ENCODE measurements at regions not wholly inside any gene's neighbourhood (a gene's known extent, or its start where the extent isn't known, plus 50 kb on each side); places are given as distances from the start of the nearest gene placed in this dataset.
A peak's percentile ranks its signal among the peaks of the same experiment; 100 is the strongest.
"Not testable (repeated sequence)": the region's sequence is repeated elsewhere in the genome, so short reads cannot be mapped to it uniquely, and the experiment has no call there.

DNA sequence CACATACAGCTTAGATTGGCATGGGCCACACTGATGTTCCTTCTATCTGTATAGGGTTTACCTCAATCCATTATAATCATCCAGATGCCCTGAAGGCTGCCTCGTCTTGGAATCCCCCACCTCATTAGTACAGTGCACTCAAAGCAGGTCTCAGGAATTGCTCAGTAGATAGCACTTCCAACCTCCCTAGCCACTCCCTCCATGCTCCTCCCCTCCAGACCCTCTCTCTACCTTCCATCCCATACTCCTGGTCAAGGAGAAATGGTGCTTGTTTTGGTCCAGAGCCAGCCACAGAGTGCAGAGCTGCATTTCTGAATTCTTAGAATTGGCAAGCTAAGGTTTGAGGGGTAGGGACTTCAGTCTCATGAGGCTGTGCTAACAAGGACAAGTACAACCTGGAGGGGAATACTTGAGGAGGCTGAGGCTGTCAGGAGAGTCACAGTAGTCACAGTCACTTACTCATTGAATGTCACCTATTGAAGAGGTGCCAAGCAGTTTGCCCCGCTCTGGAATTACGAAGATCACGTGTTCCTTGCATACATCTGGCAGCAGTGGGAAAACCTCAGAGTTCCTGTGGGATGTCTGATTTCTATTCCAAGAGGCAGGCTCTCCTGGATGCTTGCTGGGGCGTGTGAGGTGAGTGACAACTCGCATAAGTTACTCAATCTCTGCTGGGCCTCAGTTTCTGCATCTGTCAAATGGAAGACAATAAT is 60.7 kb upstream of the ZNF746 start:
- H3K36me3 ChIP-seq (replicated peaks in 1 of 2; ENCODE audit: control insufficient read depth in 1 of 2, insufficient read depth in 2 of 2, low read length in 2 of 2) = peaks cover 24 to 55% of the 10 kb centered on the region in 2 donors
- peaks cover 19% of the 10 kb centered on the region for H3K4me1 Mint-ChIP-seq
- H3K9me3 Mint-ChIP-seq = peaks cover 0 to 6% (median 3%) of the 10 kb centered on the region in 7 donors
- no peak overlapping the region for H3K4me3 ChIP-seq (replicated peaks in 1 of 3; ENCODE audit: low read depth in 2 of 3, low read length in 3 of 3)
- peaks cover 55 to 70% of the 10 kb centered on the region in 2 donors for H3K36me3 Mint-ChIP-seq
- peaks cover 14 to 17% of the 10 kb centered on the region in 2 donors for H3K4me1 ChIP-seq (ENCODE audit: control insufficient read depth in 1 of 2, insufficient read depth in 2 of 2, low read length in 2 of 2)
- no peaks in the 10 kb centered on the region for H3K9me3 ChIP-seq (replicated peaks in 1 of 2; ENCODE audit: control insufficient read depth in 1 of 2, insufficient read depth in 1 of 2, low read length in 2 of 2)
- H3K27me3 Mint-ChIP-seq (ENCODE audit: low read depth in 3 of 3) = peaks cover 0 to 3% (median 0%) of the 10 kb centered on the region in 3 donors
- no peak overlapping the region for H3K4me3 Mint-ChIP-seq
- no peak overlapping the region for H2AFZ ChIP-seq (ENCODE audit: insufficient read depth, low read depth, low read length, poor library complexity, severe bottlenecking)
- DNase-seq = no peak
- no peak overlapping the region for H3K27ac ChIP-seq (ENCODE audit: low read depth in 1 of 2, low read length in 2 of 2)
- peak overlapping the region in 4 of 7 donors; percentile 11 to 54 (median 28) for H3K27ac Mint-ChIP-seq
- H3K9ac ChIP-seq (ENCODE audit: insufficient read depth, low read length, poor library complexity, severe bottlenecking) = no peak overlapping the region
- intact Hi-C loops (cut with micrococcal nuclease) = no loop called here
- no peaks in the 10 kb centered on the region for H3K79me2 ChIP-seq (ENCODE audit: insufficient read depth, low read length)
- TF ChIP-seq, protein P1, sequence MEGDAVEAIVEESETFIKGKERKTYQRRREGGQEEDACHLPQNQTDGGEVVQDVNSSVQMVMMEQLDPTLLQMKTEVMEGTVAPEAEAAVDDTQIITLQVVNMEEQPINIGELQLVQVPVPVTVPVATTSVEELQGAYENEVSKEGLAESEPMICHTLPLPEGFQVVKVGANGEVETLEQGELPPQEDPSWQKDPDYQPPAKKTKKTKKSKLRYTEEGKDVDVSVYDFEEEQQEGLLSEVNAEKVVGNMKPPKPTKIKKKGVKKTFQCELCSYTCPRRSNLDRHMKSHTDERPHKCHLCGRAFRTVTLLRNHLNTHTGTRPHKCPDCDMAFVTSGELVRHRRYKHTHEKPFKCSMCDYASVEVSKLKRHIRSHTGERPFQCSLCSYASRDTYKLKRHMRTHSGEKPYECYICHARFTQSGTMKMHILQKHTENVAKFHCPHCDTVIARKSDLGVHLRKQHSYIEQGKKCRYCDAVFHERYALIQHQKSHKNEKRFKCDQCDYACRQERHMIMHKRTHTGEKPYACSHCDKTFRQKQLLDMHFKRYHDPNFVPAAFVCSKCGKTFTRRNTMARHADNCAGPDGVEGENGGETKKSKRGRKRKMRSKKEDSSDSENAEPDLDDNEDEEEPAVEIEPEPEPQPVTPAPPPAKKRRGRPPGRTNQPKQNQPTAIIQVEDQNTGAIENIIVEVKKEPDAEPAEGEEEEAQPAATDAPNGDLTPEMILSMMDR (IDR thresholded peaks at IDR 0.05) = no peak
- WGBS (ENCODE audit: insufficient coverage) = 98% methylated on average over 6 of the region's 6 CpGs
- peaks cover 6% of the 10 kb centered on the region for H4K20me1 ChIP-seq (ENCODE audit: insufficient read depth, low read length)
- H3K4me2 ChIP-seq (replicated peaks; ENCODE audit: extremely low read depth, low read length, poor library complexity, severe bottlenecking) = no peak overlapping the region
- no peaks in the 10 kb centered on the region for H3K27me3 ChIP-seq (ENCODE audit: control insufficient read depth in 2 of 2, insufficient read depth in 2 of 2, low read length in 2 of 2)

DNA sequence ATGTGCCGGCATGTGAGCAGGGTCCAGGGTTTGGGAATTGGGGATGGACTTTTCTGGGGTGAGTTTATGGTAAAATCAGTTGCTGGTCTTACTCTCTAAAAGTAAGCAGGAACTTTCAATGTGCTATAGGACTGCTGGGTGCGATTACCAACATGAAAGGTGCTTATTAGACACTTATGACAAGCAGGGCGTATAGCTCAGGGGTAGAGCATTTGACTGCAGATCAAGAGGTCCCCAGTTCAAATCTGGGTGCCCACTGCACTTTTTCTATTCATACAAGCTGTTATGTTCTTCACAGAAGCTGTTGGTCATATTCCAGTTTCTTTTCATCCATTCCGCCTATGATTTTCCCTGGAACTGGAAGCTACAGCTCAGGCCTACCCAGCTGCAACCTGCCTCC is 58.9 kb upstream of the ZNF746 start:
- H3K9ac ChIP-seq (ENCODE audit: insufficient read depth, low read length, poor library complexity, severe bottlenecking); H3K9me3 ChIP-seq (replicated peaks in 1 of 2; ENCODE audit: control insufficient read depth in 1 of 2, insufficient read depth in 1 of 2, low read length in 2 of 2); H3K79me2 ChIP-seq (ENCODE audit: insufficient read depth, low read length); DNase-seq; H3K4me2 ChIP-seq (replicated peaks; ENCODE audit: extremely low read depth, low read length, poor library complexity, severe bottlenecking); H4K20me1 ChIP-seq (ENCODE audit: insufficient read depth, low read length); H3K4me3 Mint-ChIP-seq; H3K4me3 ChIP-seq (replicated peaks in 1 of 3; ENCODE audit: low read depth in 2 of 3, low read length in 3 of 3); H3K27me3 Mint-ChIP-seq (ENCODE audit: low read depth in 3 of 3); H3K9me3 Mint-ChIP-seq; H3K27me3 ChIP-seq (ENCODE audit: control insufficient read depth in 2 of 2, insufficient read depth in 2 of 2, low read length in 2 of 2); H3K27ac ChIP-seq (ENCODE audit: low read depth in 1 of 2, low read length in 2 of 2); H2AFZ ChIP-seq (ENCODE audit: insufficient read depth, low read depth, low read length, poor library complexity, severe bottlenecking); intact Hi-C loops (cut with micrococcal nuclease): not testable (repeated sequence)
- Mint-ChIP-seq H3K4me1 (peaks cover 31% of the 10 kb centered on the region), H3K27ac (peak overlapping the region in 2 of 7 donors; percentile 28 to 50), H3K36me3 (peaks cover 57 to 72% of the 10 kb centered on the region in 2 donors)
- WGBS (ENCODE audit: insufficient coverage) = 100% methylated on average over 1 of the region's 4 CpGs
- Histone ChIP-seq H3K4me1 (ENCODE audit: control insufficient read depth in 1 of 2, insufficient read depth in 2 of 2, low read length in 2 of 2) (peaks cover 23 to 26% of the 10 kb centered on the region in 2 donors), H3K36me3 (replicated peaks in 1 of 2; ENCODE audit: control insufficient read depth in 1 of 2, insufficient read depth in 2 of 2, low read length in 2 of 2) (peaks cover 21 to 61% of the 10 kb centered on the region in 2 donors)

DNA sequence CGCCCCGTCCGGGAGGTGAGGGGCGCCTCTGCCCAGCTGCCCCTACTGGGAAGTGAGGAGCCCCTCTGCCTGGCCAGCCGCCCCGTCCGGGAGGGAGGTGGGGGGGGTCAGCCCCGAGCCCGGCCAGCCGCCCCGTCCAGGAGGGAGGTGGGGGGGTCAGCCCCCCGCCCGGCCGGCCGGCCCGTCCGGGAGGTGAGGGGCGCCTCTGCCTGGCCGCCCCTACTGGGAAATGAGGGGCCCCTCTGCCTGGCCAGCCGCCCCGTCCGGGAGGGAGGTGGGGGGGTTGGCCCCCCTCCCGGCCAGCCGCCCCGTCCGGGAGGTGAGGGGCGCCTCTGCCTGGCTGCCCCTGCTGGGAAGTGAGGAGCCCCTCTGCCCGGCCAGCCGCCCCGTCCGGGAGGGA is 57.2 kb upstream of the ZNF746 start:
- Histone ChIP-seq H3K36me3 (replicated peaks in 1 of 2; ENCODE audit: control insufficient read depth in 1 of 2, insufficient read depth in 2 of 2, low read length in 2 of 2) (peaks cover 37 to 63% of the 10 kb centered on the region in 2 donors), H3K4me1 (ENCODE audit: control insufficient read depth in 1 of 2, insufficient read depth in 2 of 2, low read length in 2 of 2) (peaks cover 16 to 20% of the 10 kb centered on the region in 2 donors)
- H3K4me3 Mint-ChIP-seq; H3K27me3 Mint-ChIP-seq (ENCODE audit: low read depth in 3 of 3); H4K20me1 ChIP-seq (ENCODE audit: insufficient read depth, low read length); H3K9ac ChIP-seq (ENCODE audit: insufficient read depth, low read length, poor library complexity, severe bottlenecking); intact Hi-C loops (cut with micrococcal nuclease); H3K4me2 ChIP-seq (replicated peaks; ENCODE audit: extremely low read depth, low read length, poor library complexity, severe bottlenecking); H3K79me2 ChIP-seq (ENCODE audit: insufficient read depth, low read length); H2AFZ ChIP-seq (ENCODE audit: insufficient read depth, low read depth, low read length, poor library complexity, severe bottlenecking); H3K27ac ChIP-seq (ENCODE audit: low read depth in 1 of 2, low read length in 2 of 2); H3K4me3 ChIP-seq (replicated peaks in 1 of 3; ENCODE audit: low read depth in 2 of 3, low read length in 3 of 3); H3K27me3 ChIP-seq (ENCODE audit: control insufficient read depth in 2 of 2, insufficient read depth in 2 of 2, low read length in 2 of 2); H3K27ac Mint-ChIP-seq; H3K9me3 Mint-ChIP-seq; DNase-seq; H3K9me3 ChIP-seq (replicated peaks in 1 of 2; ENCODE audit: control insufficient read depth in 1 of 2, insufficient read depth in 1 of 2, low read length in 2 of 2): not testable (repeated sequence)
- WGBS (ENCODE audit: insufficient coverage) = 94% methylated on average over 5 of the region's 31 CpGs
- Mint-ChIP-seq H3K4me1 (peaks cover 21% of the 10 kb centered on the region), H3K36me3 (peaks cover 58 to 73% of the 10 kb centered on the region in 2 donors)

DNA sequence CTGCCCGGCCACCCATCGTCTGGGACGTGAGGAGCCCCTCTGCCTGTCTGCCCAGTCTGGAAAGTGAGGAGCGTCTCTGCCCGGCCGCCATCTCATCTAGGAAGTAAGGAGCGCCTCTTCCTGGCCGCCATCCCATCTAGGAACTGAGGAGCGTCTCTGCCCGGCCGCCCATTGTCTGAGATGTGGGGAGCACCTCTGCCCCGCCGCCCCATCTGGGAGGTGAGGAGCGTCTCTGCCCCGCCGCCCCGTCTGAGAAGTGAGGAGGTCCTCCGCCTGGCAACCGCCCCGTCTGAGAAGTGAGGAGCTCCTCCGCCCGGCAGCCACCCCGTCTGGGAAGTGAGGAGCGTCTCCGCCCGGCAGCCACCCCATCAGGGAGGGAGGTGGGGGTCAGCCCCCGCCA is 56.4 kb upstream of the ZNF746 start:
- H3K27ac ChIP-seq (ENCODE audit: low read depth in 1 of 2, low read length in 2 of 2); H3K4me2 ChIP-seq (replicated peaks; ENCODE audit: extremely low read depth, low read length, poor library complexity, severe bottlenecking); H3K4me3 ChIP-seq (replicated peaks in 1 of 3; ENCODE audit: low read depth in 2 of 3, low read length in 3 of 3); H3K27me3 Mint-ChIP-seq (ENCODE audit: low read depth in 3 of 3); H3K27me3 ChIP-seq (ENCODE audit: control insufficient read depth in 2 of 2, insufficient read depth in 2 of 2, low read length in 2 of 2); H3K4me3 Mint-ChIP-seq; H3K9me3 ChIP-seq (replicated peaks in 1 of 2; ENCODE audit: control insufficient read depth in 1 of 2, insufficient read depth in 1 of 2, low read length in 2 of 2); H2AFZ ChIP-seq (ENCODE audit: insufficient read depth, low read depth, low read length, poor library complexity, severe bottlenecking); H3K79me2 ChIP-seq (ENCODE audit: insufficient read depth, low read length); DNase-seq; intact Hi-C loops (cut with micrococcal nuclease); H4K20me1 ChIP-seq (ENCODE audit: insufficient read depth, low read length); H3K9ac ChIP-seq (ENCODE audit: insufficient read depth, low read length, poor library complexity, severe bottlenecking): not testable (repeated sequence)
- Mint-ChIP-seq H3K4me1 (peaks cover 15% of the 10 kb centered on the region), H3K9me3 (peaks cover 0 to 12% (median 3%) of the 10 kb centered on the region in 7 donors), H3K27ac (peak overlapping the region in 1 of 7 donors; percentile 82), H3K36me3 (peaks cover 64 to 77% of the 10 kb centered on the region in 2 donors)
- peaks cover 45 to 69% of the 10 kb centered on the region in 2 donors for H3K36me3 ChIP-seq (replicated peaks in 1 of 2; ENCODE audit: control insufficient read depth in 1 of 2, insufficient read depth in 2 of 2, low read length in 2 of 2)
- over 99% methylated on average over 22 of the region's 27 CpGs for WGBS (ENCODE audit: insufficient coverage)
- peaks cover 10 to 13% of the 10 kb centered on the region in 2 donors for H3K4me1 ChIP-seq (ENCODE audit: control insufficient read depth in 1 of 2, insufficient read depth in 2 of 2, low read length in 2 of 2)

Data from CD14-positive monocyte (primary cell).